ENCODE measurements at regions not wholly inside any gene's neighbourhood (a gene's known extent, or its start where the extent isn't known, plus 50 kb on each side); places are given as distances from the start of the nearest gene placed in this dataset.
"Not testable (repeated sequence)": the region's sequence is repeated elsewhere in the genome, so short reads cannot be mapped to it uniquely, and the experiment has no call there.

- ChIA-PET POLR2A (interaction anchor here (1.2 kb wide), 1 partner anchor 19 kb away, joined by 4 read pairs; no protein-coding TSS in a partner anchor), CTCF (no interaction called here)
- Mint-ChIP-seq H3K27me3 (ENCODE audit: insufficient read depth, unreplicated experiment) (no peaks in the 10 kb centered on the region), H3K4me3 (ENCODE audit: unreplicated experiment) (no peak overlapping the region), H3K27ac (ENCODE audit: low read depth, unreplicated experiment) (no peak overlapping the region), H3K9me3 (ENCODE audit: unreplicated experiment) (no peaks in the 10 kb centered on the region), H3K36me3 (ENCODE audit: insufficient read depth, unreplicated experiment) (no peaks in the 10 kb centered on the region), H3K4me1 (ENCODE audit: insufficient read depth, unreplicated experiment) (no peaks in the 10 kb centered on the region)
- no peak for DNase-seq (ENCODE audit: unreplicated experiment)
- intact Hi-C loops (cut with micrococcal nuclease): no loop called here
- no TSS peak for BruUV-seq (replicated peaks)
- TF ChIP-seq CTCF (IDR thresholded peaks at IDR 0.05; ENCODE audit: unreplicated experiment): no peak
Measured at GRCh38 chr15:62325597-62325996, 160.5 kb upstream of the C2CD4B start.

GRCh38 chr15:62326460-62327011, 161.5 kb upstream of the C2CD4B start:
- Mint-ChIP-seq H3K27me3 (ENCODE audit: insufficient read depth, unreplicated experiment) (no peaks in the 10 kb centered on the region), H3K4me3 (ENCODE audit: unreplicated experiment) (no peak overlapping the region), H3K36me3 (ENCODE audit: insufficient read depth, unreplicated experiment) (no peaks in the 10 kb centered on the region), H3K27ac (ENCODE audit: low read depth, unreplicated experiment) (no peak overlapping the region), H3K4me1 (ENCODE audit: insufficient read depth, unreplicated experiment) (no peaks in the 10 kb centered on the region), H3K9me3 (ENCODE audit: unreplicated experiment) (no peaks in the 10 kb centered on the region)
- ChIA-PET CTCF (no interaction called here), POLR2A (no interaction called here)
- no TSS peak for BruUV-seq (replicated peaks)
- no peak for TF ChIP-seq CTCF (IDR thresholded peaks at IDR 0.05; ENCODE audit: unreplicated experiment)
- no peak for DNase-seq (ENCODE audit: unreplicated experiment)
- intact Hi-C loops (cut with micrococcal nuclease): no loop called here

DNA sequence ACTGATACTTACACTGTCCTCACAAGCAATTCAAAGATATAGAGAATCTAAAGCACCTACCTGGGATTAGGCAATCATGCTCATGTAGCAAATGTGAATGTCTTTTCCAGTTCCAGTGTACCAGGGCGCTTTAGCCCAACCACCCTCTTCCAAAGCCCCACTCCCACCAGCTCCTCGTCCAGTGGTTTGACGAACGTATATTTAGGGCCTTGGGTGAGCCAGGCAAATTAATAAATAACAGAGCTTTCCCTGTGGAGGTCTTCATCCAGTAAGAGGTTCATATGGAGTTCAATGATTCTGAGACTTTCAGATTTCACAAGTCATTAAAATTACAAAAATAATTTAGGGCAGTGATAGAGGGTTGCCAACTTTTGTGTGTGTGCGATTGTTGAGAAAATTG, 162.3 kb upstream of the C2CD4B start:
- POLR2A ChIA-PET: interaction anchor here (0.5 kb wide), 1 partner anchor 114 kb away, joined by 3 read pairs; no protein-coding TSS in a partner anchor
- CTCF ChIA-PET: no interaction called here
- Mint-ChIP-seq H3K27ac (ENCODE audit: low read depth, unreplicated experiment) (no peak overlapping the region), H3K4me1 (ENCODE audit: insufficient read depth, unreplicated experiment) (no peaks in the 10 kb centered on the region), H3K36me3 (ENCODE audit: insufficient read depth, unreplicated experiment) (no peaks in the 10 kb centered on the region), H3K27me3 (ENCODE audit: insufficient read depth, unreplicated experiment) (no peaks in the 10 kb centered on the region), H3K4me3 (ENCODE audit: unreplicated experiment) (no peak overlapping the region), H3K9me3 (ENCODE audit: unreplicated experiment) (no peaks in the 10 kb centered on the region)
- TF ChIP-seq CTCF (IDR thresholded peaks at IDR 0.05; ENCODE audit: unreplicated experiment): no peak
- no TSS peak for BruUV-seq (replicated peaks)
- DNase-seq (ENCODE audit: unreplicated experiment): no peak
- intact Hi-C loops (cut with micrococcal nuclease): no loop called here

DNA sequence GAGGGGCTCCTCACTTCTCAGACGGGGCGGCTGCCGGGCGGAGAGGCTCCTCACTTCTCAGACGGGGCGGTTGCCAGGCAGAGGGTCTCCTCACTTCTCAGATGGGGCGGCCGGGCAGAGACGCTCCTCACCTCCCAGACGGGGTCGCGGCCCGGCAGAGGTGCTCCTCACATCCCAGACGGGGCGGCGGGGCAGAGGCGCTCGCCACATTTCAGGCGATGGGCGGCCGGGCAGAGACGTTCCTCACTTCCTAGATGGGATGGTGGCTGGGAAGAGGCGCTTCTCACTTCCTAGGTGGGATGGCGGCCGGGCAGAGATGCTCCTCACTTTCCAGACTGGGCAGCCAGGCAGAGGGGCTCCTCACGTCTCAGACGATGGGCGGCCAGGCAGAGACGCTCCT, 167.4 kb upstream of the C2CD4B start:
- H3K27ac Mint-ChIP-seq (ENCODE audit: low read depth, unreplicated experiment); POLR2A ChIA-PET; DNase-seq (ENCODE audit: unreplicated experiment); H3K27me3 Mint-ChIP-seq (ENCODE audit: insufficient read depth, unreplicated experiment); H3K36me3 Mint-ChIP-seq (ENCODE audit: insufficient read depth, unreplicated experiment); H3K4me3 Mint-ChIP-seq (ENCODE audit: unreplicated experiment); H3K4me1 Mint-ChIP-seq (ENCODE audit: insufficient read depth, unreplicated experiment); H3K9me3 Mint-ChIP-seq (ENCODE audit: unreplicated experiment); CTCF ChIA-PET; intact Hi-C loops (cut with micrococcal nuclease); BruUV-seq (replicated peaks): not testable (repeated sequence)

DNA sequence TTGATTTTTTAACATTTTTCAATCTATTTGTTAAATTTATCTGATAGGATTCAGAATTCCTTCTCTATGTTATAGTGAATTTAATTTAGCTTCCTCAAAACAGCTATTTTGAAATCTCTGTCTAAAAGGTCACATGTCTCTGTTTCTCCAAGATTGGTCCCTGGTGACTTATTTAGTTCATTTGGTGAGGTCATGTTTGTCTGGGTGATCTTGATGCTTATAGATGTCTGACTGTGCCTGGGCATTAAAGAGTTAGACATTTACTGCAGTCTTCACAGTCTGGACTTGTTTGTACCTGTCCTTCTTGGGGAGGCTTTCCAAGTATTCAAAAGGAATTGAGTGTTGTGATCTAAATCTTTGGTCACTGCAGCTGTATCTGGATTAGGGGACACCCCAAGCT, 169.5 kb upstream of the C2CD4B start:
- Mint-ChIP-seq H3K27me3 (ENCODE audit: insufficient read depth, unreplicated experiment) (no peaks in the 10 kb centered on the region), H3K36me3 (ENCODE audit: insufficient read depth, unreplicated experiment) (no peaks in the 10 kb centered on the region), H3K27ac (ENCODE audit: low read depth, unreplicated experiment) (no peak overlapping the region), H3K9me3 (ENCODE audit: unreplicated experiment) (no peaks in the 10 kb centered on the region), H3K4me1 (ENCODE audit: insufficient read depth, unreplicated experiment) (no peaks in the 10 kb centered on the region), H3K4me3 (ENCODE audit: unreplicated experiment) (no peak overlapping the region)
- no peak for DNase-seq (ENCODE audit: unreplicated experiment)
- TF ChIP-seq CTCF (IDR thresholded peaks at IDR 0.05; ENCODE audit: unreplicated experiment): no peak
- CTCF ChIA-PET: interaction anchor here (0.6 to 2.2 kb wide), 3 partner anchors 10 to 106 kb away, joined by 4 to 14 read pairs (median 8); no protein-coding TSS in a partner anchor
- BruUV-seq (replicated peaks): no TSS peak
- POLR2A ChIA-PET: interaction anchor here (0.7 to 1.6 kb wide), 3 partner anchors 9 to 271 kb away, joined by 3 to 4 read pairs (median 4); no protein-coding TSS in a partner anchor
- intact Hi-C loops (cut with micrococcal nuclease): no loop called here
